ENCODE measurements at regions not wholly inside any gene's neighbourhood (a gene's known extent, or its start where the extent isn't known, plus 50 kb on each side); places are given as distances from the start of the nearest gene placed in this dataset.

DNA sequence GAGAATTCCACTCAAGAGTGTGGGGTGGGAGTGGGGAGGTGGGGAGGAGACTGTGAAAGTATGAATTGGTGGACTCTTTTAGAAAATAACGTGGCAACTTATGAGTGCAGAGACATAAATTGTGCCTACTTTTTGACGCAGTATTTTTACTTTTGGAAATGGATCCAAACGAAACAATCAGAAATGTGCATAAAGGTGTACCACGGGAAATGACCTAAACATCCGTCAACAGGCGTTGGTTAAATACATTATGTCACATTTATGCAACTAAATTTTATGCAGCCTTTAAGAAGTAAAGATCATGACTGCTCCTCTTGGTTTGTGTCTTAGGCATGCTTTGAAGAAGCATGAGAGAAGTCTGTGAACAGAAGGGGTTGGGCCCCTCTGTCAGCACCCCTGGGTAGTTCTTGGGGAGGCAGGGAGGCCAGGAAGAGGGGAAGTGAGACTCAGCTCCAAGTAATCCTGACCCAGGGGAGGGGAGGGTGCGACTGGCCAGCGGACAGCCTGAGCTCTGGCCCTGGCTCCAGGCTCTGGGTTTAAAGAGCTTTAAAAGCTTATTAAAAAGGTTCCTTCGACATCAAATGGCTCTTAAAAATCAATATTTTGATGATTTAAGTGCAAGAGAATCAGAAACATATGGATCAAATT is 126.4 kb upstream of the HAAO start:
- in situ Hi-C loops (cut with MboI; ENCODE audit: low pct_unique_long_range_greater_than_20kb, low sequenced_read_pairs, unreplicated experiment), result no loop called here
- no peak for TF ChIP-seq CTCF (IDR thresholded peaks at IDR 0.05; ENCODE audit: extremely low read depth, insufficient read depth, missing control alignments)

GRCh38 chr2:42918041-42918440 is 125.7 kb upstream of the HAAO start:
- in situ Hi-C loops (cut with MboI; ENCODE audit: low pct_unique_long_range_greater_than_20kb, low sequenced_read_pairs, unreplicated experiment), result no loop called here
- DNase-seq (ENCODE audit: low spot score), result no peak
- TF ChIP-seq CTCF (IDR thresholded peaks at IDR 0.05; ENCODE audit: extremely low read depth, insufficient read depth, missing control alignments), result no peak

More for the DNA sequence above, 126.4 kb upstream of the HAAO start:
- no peak for DNase-seq (ENCODE audit: low spot score)

GRCh38 chr2:42917425-42917927 is 125.1 kb upstream of the HAAO start:
- in situ Hi-C loops (cut with MboI; ENCODE audit: low pct_unique_long_range_greater_than_20kb, low sequenced_read_pairs, unreplicated experiment), result no loop called here
- DNase-seq (ENCODE audit: low spot score), result no peak
- no peak for TF ChIP-seq CTCF (IDR thresholded peaks at IDR 0.05; ENCODE audit: extremely low read depth, insufficient read depth, missing control alignments)

- in situ Hi-C loops (cut with MboI; ENCODE audit: low pct_unique_long_range_greater_than_20kb, low sequenced_read_pairs, unreplicated experiment), result no loop called here
- no peak for TF ChIP-seq CTCF (IDR thresholded peaks at IDR 0.05; ENCODE audit: extremely low read depth, insufficient read depth, missing control alignments)
- DNase-seq (ENCODE audit: low spot score), result no peak
Measured at GRCh38 chr2:42916324-42916723, 123.9 kb upstream of the HAAO start.

- no peak for DNase-seq (ENCODE audit: low spot score)
- no peak for TF ChIP-seq CTCF (IDR thresholded peaks at IDR 0.05; ENCODE audit: extremely low read depth, insufficient read depth, missing control alignments)
- in situ Hi-C loops (cut with MboI; ENCODE audit: low pct_unique_long_range_greater_than_20kb, low sequenced_read_pairs, unreplicated experiment), result no loop called here
Measured at GRCh38 chr2:42914860-42915259, 122.5 kb upstream of the HAAO start.

DNA sequence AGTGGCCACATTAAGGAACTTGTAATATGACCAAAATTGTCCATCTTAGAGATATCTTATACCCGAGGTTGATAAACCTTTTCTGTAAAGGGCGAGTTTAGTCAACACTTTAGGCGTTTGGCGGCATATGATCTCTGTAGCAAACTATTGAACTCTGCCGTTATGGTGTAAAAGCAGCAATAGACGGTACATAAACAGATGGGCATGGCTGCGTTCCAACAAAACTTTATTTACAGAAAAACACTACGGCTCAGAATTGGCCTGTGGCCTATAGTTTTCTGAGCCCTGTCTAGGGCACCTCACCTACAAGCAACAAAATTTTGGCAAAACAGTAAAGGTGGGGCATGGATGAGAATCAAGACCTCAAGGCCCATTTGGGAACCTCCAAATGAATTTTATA is 121.9 kb upstream of the HAAO start:
- in situ Hi-C loops (cut with MboI; ENCODE audit: low pct_unique_long_range_greater_than_20kb, low sequenced_read_pairs, unreplicated experiment), result no loop called here
- TF ChIP-seq CTCF (IDR thresholded peaks at IDR 0.05; ENCODE audit: extremely low read depth, insufficient read depth, missing control alignments), result no peak
- DNase-seq (ENCODE audit: low spot score), result no peak
